Limb (tissue), 2 donors: ENCODE measurements at regions not wholly inside any gene's neighbourhood (a gene's known extent, or its start where the extent isn't known, plus 50 kb on each side); places are given as distances from the start of the nearest gene placed in this dataset.
A peak's percentile ranks its signal among the peaks of the same experiment; 100 is the strongest.
"Not testable (repeated sequence)": the region's sequence is repeated elsewhere in the genome, so short reads cannot be mapped to it uniquely, and the experiment has no call there.

Source experiments
- DNase-seq, 2 donors: peaks; one replicate each; pipeline ENCODE4 v3.0.0-alpha.2; 2016; ENCODE audit errors: extremely low spot score in 2 of 2

DNA sequence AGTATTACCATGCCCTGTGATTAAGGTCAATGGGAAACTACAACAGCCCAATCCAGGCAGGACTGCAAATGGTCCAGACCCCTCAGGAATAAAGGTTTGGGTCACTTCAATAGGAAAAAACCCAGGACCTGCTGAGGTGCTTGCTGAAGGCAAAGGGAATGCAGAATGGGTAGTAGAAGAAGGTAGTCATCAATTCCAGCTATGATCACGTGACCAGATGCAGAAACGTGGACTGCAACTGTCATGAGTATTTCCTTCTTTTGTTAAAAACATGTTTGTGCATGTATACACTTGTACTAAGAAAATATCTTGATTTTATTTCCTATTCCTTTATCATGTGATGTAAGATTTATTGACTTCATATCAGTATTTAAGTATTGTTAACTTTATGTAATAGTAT is 319.6 kb upstream of the FGF16 start:
- DNase-seq = not testable (repeated sequence)

DNA sequence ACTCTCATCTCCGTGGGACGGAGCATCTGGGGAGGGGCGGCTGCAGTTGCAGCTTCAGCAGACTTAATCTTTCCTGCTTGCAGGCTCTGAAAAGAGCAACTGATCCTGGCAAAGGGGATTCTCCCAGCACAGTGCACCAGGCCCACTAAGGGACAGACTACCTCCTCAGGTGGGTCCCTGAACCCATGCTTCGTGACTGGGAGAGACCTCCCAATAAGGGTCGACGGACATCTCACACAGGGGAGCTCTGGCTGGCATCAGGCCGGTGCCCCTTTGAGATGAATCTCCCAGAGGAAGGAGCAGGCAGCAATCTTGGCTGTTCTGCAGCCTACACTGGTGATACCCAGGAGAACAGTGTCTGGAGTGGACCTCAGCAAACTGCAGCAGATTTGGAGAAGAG is 303.3 kb upstream of the FGF16 start:
- DNase-seq = no peak

DNA sequence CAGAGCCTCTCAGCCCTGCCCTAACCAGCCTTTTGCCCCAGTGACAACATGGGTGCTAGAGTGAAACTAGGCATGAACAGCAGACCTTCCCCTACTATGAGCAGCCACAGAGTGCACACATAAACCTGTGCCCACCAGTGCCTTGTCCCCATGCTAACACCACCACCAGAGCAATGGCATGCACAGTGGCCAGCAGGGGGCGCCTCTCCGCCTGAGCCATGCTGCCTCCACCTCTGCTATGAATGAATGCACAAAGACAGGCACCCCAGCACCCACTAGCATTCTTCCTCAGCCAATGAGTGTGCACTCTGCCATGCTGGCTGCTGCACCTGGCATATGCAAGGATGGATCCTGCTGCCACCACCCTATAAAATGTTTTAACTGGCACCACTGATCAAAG is 286.9 kb upstream of the FGF16 start:
- no peak for DNase-seq

DNA sequence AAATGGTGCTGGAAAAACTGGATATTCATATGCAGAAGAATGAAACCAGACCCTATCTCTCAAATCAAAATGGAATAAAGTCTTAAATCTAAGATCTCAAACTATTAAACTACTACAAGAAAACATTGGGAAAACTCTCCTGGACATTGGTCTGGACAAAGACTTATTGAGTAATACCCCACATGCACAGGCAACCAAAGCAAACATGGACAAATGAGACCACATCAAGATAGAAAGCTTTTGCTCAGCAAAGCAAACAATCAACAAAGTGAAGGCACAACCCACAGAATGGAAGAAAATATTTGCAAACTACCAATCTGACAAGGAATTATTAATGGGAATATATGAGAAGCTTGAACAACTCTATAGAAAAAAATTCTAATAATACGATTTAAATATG is 284.4 kb upstream of the FGF16 start:
- DNase-seq = no peak

DNA sequence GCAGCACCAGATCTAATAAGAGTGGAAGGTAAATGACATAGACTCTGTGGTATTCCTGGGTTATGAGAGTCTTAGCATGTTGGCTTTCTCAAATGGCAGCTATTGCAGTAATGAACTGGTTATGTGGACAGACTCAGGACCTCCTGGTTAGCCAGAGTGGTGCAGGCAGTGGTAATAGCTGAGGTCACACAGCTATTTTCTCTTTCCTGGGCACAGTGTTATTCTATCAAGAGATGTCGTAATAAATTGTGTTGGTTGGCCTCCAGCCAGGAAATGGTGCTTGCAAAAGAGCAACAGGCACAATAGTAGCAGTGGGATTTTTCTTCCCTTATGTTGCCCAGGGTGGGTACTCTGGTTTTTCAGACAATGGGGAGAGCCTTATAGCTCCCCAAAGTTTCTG is 279.2 kb upstream of the FGF16 start:
- DNase-seq = no peak

DNA sequence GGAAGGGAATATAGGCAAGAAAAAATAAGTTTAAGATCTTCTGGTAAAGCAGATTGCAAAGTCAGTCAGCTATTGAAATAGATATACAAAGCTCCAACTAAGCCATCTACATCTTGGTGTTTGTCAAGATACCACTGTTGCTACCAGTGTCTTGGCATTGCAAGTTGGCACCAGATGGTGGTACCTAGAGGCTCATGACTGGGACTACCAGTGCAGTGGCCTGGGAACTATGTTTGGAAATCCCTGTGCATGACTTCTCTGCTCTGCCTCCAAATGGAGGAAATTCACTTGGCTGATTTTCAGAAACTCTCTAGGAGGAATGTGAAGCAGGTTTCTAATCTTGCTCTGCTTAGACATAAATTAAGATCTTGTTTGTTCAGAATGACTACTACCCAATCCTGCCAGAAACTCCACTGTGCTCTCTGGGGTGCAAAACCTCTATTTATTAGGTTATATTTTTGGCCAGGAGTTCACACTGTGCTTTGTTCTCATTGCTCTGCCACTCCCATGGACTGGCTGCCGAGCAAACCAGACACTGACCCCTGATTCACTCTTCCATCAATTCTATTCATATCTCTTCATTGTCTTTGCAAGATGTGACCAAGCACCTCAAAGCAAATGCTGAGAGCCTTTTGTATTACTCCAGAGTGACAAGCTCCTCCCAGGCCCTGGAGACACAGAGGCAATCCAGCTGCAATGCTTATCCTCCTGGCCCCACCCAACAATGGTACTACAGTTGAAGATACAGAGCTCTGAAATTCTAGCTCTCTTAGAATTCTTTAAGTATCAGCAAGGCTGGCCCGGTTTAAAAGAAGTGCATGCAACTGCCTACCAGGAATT is 272.3 kb upstream of the FGF16 start:
- DNase-seq = peak in 1 of 2 donors; percentile 1

DNA sequence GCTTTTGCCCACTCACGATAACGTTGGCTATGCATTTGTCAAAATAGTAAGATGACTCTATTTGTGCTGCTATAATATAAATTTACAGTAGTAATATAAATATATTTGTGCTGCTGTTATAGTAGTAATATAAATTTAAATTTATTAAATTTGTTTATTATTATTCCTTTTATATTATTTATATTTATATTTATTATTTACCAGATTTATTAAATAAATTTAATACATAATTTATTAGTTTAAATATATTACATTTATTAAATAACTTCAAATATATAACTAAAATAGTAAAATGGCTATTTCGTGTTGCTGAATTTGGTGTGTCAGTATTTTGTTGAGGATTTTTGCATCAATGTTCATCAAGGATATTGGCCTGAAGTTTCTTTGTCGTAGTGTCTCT is 246.5 kb upstream of the FGF16 start:
- DNase-seq = no peak

DNA sequence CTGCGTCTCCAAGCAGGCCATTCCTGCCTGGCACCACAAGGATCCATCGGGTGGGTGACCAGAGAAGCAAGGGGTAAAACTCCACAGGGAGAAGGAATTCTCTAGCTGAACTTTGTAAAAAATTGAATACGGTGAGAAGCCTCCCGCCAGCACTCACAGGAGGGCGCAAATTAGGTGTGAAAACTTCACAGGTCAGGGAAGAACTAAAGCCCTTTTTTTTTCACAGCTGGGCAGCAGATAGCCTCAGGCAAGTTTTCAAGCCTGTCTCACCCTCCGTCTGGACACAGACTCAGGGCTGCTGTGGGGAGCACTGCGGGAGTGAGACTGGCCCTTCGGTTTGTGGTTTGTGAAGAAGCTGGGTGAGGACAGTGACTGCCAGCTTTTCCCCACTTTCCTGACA is 224.1 kb upstream of the FGF16 start:
- DNase-seq = no peak

DNA sequence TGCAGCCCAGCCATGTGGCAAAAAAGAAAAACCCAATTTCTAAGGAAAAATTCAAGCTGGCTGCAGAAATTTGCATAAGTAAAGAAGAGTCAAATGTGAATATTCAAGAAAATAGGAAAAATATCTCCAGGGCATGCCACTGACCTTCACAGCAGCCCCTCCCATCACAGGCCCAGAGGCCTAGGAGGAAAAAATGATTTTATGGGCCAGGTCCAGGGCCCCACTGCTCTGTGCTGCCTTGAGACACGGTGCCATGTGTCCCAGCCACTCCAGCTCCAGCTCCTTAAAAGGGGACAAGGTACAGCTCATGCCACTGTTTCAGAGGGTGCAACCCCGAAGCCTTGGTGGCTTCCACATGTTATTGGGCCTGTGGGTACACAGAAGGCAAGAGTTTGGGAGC is 182.7 kb upstream of the FGF16 start:
- no peak for DNase-seq

DNA sequence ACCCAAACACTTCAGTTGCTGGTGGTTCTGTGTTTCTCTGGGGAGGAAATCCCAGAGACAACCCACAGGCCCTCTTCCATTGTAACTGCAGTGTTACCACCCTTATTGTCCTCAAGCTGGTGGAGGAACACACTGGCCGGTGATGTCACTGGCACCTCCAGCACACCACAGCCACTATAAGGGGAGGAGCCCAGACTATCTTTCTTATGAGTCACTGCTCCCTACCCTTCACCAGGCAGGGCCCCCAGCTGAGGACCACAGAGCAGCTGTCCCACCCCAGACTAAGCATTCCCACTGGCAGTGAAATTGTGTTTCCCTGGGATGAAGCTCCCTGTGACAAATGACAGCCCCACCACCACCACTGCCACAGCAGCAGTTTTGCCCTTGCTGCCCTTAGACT is 171.8 kb upstream of the FGF16 start:
- DNase-seq = no peak

DNA sequence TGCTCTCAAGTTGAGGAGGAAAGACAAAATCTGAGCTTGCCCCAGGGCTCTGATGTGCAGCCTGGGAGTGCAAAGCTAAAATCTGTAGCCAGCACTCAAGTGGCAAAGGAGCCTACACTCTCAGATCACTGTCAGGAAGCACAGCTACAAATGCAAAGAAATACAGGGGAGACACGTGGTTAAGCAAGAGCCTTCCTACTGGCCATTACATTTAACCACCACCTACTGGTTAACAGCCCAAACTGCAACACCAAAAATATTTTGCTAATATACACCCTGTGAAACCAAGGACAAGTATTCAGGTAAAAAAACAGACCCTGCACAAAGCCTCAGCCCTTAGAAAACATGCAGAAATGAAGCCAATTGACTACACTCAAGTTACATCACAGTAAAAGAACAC is 170.4 kb upstream of the FGF16 start:
- no peak for DNase-seq

DNA sequence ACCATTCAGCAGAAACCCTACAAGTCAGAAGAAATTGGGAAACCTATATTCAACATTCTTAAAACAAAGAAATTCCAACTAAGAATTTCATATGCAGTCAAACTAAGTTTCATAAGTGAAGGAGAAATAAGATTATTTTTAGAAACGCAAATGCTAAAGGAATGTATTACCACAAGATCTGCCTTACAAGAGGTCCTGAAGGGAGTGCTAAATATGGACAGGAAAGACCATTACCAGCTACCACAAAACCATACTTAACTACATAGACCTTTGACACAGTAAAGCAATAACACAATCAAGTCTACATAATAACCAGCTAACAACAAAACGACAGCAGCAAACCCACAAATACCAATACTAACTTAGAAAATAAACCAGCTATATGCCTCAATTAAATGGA is 169.3 kb upstream of the FGF16 start:
- DNase-seq = no peak

DNA sequence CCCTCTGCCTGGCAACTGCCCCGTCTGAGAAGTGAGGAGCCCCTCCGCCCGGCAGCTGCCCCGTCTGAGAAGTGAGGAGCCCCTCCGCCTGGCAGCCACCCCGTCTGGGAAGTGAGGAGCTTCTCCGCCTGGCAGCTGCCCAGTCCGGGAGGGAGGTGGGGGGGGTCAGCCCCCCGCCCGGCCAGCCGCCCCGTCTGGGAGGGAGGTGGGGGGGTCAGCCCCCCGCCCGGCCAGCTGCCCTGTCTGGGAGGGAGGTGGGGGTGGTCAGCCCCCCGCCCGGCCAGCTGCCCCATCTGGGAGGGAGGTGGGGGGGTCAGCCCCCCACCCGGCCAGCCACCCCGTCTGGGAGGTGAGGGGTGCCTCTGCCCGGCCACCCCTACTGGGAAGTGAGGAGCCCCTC is 167.8 kb upstream of the FGF16 start:
- DNase-seq = not testable (repeated sequence)

DNA sequence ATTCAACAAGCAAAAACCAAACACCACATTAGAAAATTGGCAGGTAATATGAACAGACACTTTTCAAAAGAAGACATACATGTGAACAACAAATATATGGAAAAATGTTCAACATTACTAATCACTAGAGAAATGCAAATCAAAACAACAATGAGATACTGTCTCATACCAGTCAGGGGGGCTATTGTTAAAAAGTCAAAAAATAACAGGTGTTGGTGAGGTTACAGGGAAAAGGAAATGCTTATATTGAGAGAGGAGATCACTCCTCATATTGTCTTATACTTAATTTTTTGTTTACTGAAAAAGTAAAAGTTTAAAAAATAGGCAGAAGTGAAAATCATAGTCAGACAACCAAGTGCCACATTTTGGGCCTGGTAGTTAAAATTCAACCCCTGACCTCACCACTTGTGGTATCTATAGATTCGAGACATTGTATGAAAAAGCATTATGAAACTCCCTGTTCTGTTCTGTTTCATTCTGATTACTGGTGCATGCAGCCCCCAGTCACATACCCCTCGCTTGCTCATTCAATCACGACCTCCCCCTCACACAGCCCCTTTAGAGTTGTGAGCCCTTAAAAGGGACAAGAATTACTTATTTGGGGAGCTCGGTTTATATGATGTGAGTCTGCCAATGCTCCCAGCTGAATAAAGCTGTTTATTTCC is 153.7 kb upstream of the FGF16 start:
- DNase-seq = no peak

DNA sequence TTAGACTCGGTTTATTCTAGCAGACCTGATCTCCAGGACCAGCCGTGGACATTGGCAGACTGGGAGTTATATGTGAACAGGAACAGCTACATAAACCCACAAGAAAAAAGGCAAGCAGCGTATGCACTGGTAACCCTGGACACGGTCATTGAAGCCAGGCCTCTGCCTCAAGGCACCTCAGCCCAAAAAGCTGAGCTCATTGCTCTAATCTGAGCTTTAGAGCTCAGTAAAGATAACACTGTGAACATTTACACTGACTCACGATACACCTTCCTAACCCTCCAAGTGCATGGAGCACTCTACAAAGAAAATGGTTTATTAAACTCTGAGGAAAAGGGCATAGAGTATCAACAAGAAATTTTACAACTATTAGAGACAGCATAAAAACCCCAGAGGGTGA is 148.9 kb upstream of the FGF16 start:
- no peak for DNase-seq

DNA sequence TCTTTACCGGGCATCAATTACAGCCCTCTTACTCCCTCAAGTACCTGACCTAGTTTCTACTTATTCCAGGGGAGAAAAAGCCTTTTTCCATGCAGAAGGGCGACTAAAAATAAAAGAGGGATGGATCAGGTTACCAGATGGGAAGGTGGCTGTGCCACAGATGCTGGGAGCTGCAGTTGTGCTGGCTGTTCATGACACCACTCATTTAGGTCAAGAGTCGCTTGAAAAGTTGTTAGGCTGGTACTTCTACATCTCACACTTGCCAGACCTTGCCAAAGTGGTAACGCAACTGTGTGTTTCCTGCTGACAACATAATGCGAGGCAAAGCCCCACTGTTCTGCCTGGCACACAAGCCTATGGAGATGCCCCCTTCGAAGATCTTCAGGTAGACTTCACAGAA is 148.4 kb upstream of the FGF16 start:
- no peak for DNase-seq

DNA sequence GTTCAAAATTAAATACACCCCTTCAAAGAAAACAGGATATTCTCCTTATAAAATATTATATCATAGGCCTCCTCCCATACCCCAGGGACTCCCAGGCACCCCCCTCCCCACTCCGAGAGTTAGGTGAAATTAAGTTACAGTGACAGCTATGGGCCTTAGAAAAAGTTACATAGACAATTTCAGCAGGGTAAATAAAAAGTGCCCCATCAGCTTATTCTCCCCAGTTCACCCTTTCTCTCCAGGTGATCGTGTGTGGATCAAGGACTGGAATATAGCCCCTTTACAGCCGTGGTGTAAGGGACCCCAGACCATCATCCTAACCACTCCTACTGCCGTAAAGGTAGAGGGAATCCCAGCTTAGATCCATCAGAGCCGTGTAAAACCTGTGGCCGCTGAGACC is 147.6 kb upstream of the FGF16 start:
- DNase-seq = no peak

DNA sequence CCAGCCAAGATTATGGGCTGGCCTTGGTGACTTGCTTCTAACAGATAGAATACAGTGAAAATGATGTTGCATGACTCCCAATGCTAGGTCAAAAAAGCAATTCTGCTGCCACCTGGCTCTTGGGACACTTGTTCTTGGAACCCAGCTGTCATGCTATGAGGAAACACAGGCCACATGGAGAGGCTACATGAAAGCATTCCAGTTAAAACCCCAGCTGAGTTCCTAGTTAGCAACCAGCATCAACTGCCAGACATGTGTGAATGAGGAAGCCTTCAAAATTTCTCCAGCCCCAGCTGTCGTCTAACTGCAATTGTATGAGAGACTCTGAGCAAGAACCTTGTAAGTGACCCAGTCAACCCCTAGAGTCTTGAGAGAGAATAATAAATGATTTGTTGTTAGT is 105.2 kb upstream of the FGF16 start:
- peak; percentile 31 to 55 for DNase-seq

DNA sequence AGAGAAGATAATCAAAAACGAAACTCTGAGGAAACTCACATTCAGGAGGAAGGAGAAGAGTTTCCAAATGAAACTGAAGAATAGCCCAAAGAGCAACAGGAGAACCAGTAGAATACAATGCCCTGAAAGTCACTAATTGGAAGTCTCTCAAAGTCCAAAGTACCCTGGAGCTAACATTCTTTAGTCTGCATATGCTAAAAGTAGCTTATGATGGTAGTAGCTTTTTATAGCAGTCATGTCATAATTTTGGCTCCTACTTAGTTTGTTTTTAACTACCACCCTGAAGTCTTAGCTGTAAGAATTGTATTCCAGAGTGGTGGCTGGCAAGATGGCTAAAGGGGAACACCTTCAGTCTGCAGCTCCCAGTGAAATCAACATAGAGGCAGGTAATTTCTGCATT is 100.3 kb upstream of the FGF16 start:
- no peak for DNase-seq

DNA sequence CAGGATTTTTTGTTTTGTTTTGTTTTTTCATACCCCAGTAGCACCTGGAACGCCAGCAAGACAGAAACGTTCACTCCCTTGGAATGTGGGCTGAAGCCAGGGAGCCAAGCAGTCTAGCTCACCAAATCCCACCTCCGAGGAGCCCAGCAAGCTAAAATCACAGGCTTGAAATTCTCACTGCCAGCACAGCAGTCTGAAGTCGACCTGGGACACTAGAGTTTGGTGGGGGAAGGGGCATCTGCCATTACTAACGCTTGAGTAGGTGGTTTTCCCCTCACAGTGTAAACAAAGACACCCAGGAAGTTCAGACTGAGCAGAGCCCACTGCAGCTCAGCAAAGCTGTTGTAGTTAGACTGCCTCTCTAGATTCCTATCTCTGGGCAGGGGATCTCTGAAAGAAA is 99.6 kb upstream of the FGF16 start:
- DNase-seq = no peak

DNA sequence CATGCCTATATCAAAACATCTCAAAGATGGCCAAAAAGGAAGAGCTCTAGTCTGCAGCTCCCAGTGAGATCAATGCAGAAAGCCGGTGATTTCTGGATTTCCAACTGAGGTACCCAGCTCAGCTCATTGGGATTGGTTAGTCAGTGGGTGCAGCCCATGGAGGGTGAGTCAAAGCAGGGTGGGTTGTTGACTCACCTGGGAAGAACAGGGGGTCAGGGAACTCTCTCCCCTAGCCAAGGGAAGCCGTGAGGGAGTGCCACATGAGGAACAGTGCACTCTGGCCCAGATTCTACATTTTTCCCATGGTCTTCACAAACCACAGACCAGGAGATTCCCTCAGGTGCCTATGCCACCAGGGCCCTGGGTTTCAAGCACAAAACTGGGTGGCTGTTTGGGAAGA is 57.3 kb upstream of the FGF16 start:
- no peak for DNase-seq

DNA sequence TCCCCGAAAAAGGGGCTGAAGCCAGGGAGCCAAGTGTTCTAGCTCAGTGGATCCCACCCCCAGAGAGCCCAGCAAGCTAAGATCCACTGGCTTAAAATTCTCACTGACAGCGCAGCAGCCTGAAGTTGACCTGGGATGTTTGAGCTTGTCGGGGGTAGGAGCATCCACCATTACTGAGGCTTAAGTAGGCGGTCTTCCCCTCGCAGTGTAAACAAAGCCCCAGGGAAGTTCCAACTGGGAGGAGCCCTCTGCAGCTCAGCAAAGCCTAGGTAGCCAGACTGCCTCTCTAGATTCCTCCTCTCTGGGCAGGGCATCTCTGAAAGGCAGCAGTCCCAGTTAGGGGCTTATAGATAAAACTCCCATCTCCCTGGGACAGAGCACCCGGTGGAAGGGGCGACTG is 56.8 kb upstream of the FGF16 start:
- not testable (repeated sequence) for DNase-seq

DNA sequence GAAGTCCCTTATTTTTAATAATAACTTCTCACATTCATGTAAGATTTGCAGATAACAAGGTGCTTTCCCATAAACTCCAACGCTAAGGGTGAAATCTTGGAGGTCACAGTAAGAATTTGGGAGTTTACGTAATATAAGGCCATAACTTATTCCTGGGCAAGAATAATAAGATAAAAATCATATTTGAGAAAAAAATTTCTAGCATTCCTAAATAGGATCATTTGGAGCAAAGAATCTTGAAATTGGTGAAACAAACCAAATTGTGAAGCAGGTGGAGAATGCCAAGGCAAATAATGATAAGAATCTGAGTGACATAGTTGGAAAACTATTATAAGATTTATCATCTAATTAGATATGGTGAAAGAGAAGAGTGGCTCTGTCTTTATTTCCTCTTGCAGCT is 50.4 kb upstream of the FGF16 start:
- DNase-seq = no peak
